Endothelial cell of umbilical vein (primary cell): ENCODE measurements at regions not wholly inside any gene's neighbourhood (a gene's known extent, or its start where the extent isn't known, plus 50 kb on each side); places are given as distances from the start of the nearest gene placed in this dataset.

ENCODE experiments used
- BruUV-seq: library from RNA; stranded (reverse); fragments of 400-500 nt; replicated peaks from 2 replicates; lab custom pipeline; 2021; lab: Mats Ljungman, UMichigan
- CTCF ChIA-PET: fragments of 300-600, 350-600 bp; sonication (Branson Sonifier 250); formaldehyde crosslinking; loops from one replicate; lab custom pipeline; 2021; ENCODE audit warnings: antibody characterized with exemption, inconsistent platforms; lab: Charles Lee
- POLR2A ChIA-PET: fragments of 300-600, 350-600 bp; sonication (Branson Sonifier 250); formaldehyde crosslinking; loops from one replicate; lab custom pipeline; 2021; ENCODE audit warnings: antibody characterized with exemption, inconsistent platforms; lab: Charles Lee
- DNase-seq: peaks from one replicate; pipeline ENCODE4 v3.0.0-alpha.2; 2011; ENCODE audit warnings: low read depth, low spot score
- FAIRE-seq: peaks from 2 replicates; lab custom pipeline; 2011; peaks lifted over from hg19 to GRCh38; lab: Jason Lieb, UNC
- H2AFZ ChIP-seq: 2 replicates; pipeline ENCODE4 v1.6.0; 2012; ENCODE audit warnings: low read depth, low read length, control low read depth, inconsistent platforms
- H3K27ac ChIP-seq: 2 replicates; pipeline ENCODE4 v1.5.1; 2011; ENCODE audit warnings: low read depth, mild to moderate bottlenecking, control low read depth, low read length, moderate library complexity; ENCODE audit not compliant: insufficient read depth
- H3K27me3 ChIP-seq, 2 experiments: 2 replicates each; pipeline versions ENCODE4 v1.6.0 to v1.6.1; 2011; ENCODE audit warnings: low read length in 2 of 2, mixed read lengths in 1 of 2; ENCODE audit not compliant: control insufficient read depth in 2 of 2, insufficient read depth in 2 of 2
- H3K36me3 ChIP-seq, 2 experiments: 2 replicates in 1 of 2; 3 replicates in 1 of 2; pipeline ENCODE4 v1.5.1; 2011; ENCODE audit warnings: low read length in 2 of 2, mild to moderate bottlenecking in 1 of 2, moderate library complexity in 1 of 2; ENCODE audit not compliant: control insufficient read depth in 2 of 2, insufficient read depth in 2 of 2; ENCODE audit errors: extremely low read depth in 1 of 2
- H3K4me1 ChIP-seq: 3 replicates; pipeline ENCODE4 v1.5.1; 2011; ENCODE audit warnings: mild to moderate bottlenecking, low read length; ENCODE audit not compliant: control insufficient read depth, insufficient read depth; ENCODE audit errors: extremely low read depth
- H3K4me2 ChIP-seq: 2 replicates; pipeline ENCODE4 v1.6.1; 2011; ENCODE audit warnings: low read length, control low read depth, mixed read lengths; ENCODE audit not compliant: insufficient read depth
- H3K4me3 ChIP-seq, 3 experiments: fragments of 200-600 bp in 1 of 3; sonication (generic), shearing (Covaris generic) in 1 of 3; replicated peaks in 1 of 3; 2 replicates each; pipeline ENCODE4 v1.5.1; 2011 to 2016; ENCODE audit warnings: control low read depth in 3 of 3, low read length in 3 of 3, mild to moderate bottlenecking in 2 of 3, inconsistent platforms in 1 of 3, low read depth in 1 of 3, moderate library complexity in 1 of 3; ENCODE audit not compliant: insufficient read depth in 1 of 3
- H3K79me2 ChIP-seq: 2 replicates; pipeline ENCODE4 v1.6.0; 2012; ENCODE audit warnings: low read length, inconsistent platforms; ENCODE audit not compliant: control insufficient read depth, insufficient read depth
- H3K9ac ChIP-seq: replicated peaks from 2 replicates; pipeline ENCODE3; 2011; ENCODE audit warnings: low read length, control low read depth; ENCODE audit not compliant: insufficient read depth; ENCODE audit errors: extremely low read depth
- H3K9me1 ChIP-seq: replicated peaks from 3 replicates; pipeline ENCODE4 v1.6.0; 2011; ENCODE audit warnings: mild to moderate bottlenecking, low read length; ENCODE audit not compliant: control insufficient read depth, insufficient read depth; ENCODE audit errors: extremely low read depth
- H3K9me3 ChIP-seq: replicated peaks from 2 replicates; pipeline ENCODE4 v1.5.1; 2012; ENCODE audit warnings: low read length, inconsistent platforms; ENCODE audit not compliant: control insufficient read depth, insufficient read depth
- H4K20me1 ChIP-seq: replicated peaks from 2 replicates; pipeline ENCODE3; 2011; ENCODE audit warnings: mild to moderate bottlenecking, low read length; ENCODE audit not compliant: control insufficient read depth, insufficient read depth; ENCODE audit errors: extremely low read depth
- EZH2 ChIP-seq: IDR thresholded peaks from 2 replicates; pipeline ENCODE4 v1.6.1; 2012; ENCODE audit warnings: borderline replicate concordance, low read depth, mild to moderate bottlenecking, moderate library complexity, low read length, inconsistent platforms; ENCODE audit not compliant: severe bottlenecking
- GATA2 ChIP-seq: IDR thresholded peaks from 2 replicates; pipeline ENCODE4 v1.7.0; 2011; ENCODE audit warnings: low read depth, mild to moderate bottlenecking, moderate library complexity, mixed read lengths, low read length; ENCODE audit not compliant: insufficient read length, insufficient read depth
- JUN ChIP-seq: IDR thresholded peaks from 2 replicates; pipeline ENCODE4 v1.6.1; 2011; ENCODE audit warnings: borderline replicate concordance, low read depth; ENCODE audit not compliant: insufficient read length, insufficient read depth
- MAX ChIP-seq: IDR thresholded peaks from 2 replicates; pipeline ENCODE4 v1.6.1; 2011; ENCODE audit not compliant: insufficient read depth, insufficient read length
- MYC ChIP-seq: IDR thresholded peaks from one replicate; pipeline ENCODE4 v1.6.1; 2011; ENCODE audit warnings: mild to moderate bottlenecking, low read depth, low read length
- POLR2A ChIP-seq: IDR thresholded peaks from 2 replicates; pipeline ENCODE4 v1.6.1; 2012; ENCODE audit warnings: low read depth, mild to moderate bottlenecking, control low read depth, low read length
- POLR2AphosphoS5 ChIP-seq: IDR thresholded peaks from 2 replicates; pipeline ENCODE4 v1.6.1; 2012; ENCODE audit warnings: low read depth, mild to moderate bottlenecking, control low read depth, low read length, moderate library complexity; ENCODE audit not compliant: insufficient read depth
- dilution Hi-C: fragments of 300-500 bp; cut with MboI; formaldehyde crosslinking; loops from one replicate; pipeline ENCODE4 v1.15.0; 2019; ENCODE audit warnings: low sequenced_read_pairs; ENCODE audit not compliant: extremely low pct_ligation_motif_present
- intact Hi-C: fragments of 100-400 bp; cut with micrococcal nuclease; formaldehyde crosslinking; loops from one replicate; pipeline ENCODE4 v1.10.0; 2022
- TF ChIP-seq, protein P1 (sequence below), 2 donors: IDR thresholded peaks; 1 replicate in 1 of 2; 2 replicates in 1 of 2; pipeline ENCODE4 v1.5.1; 2011; ENCODE audit warnings: low read length in 2 of 2, mild to moderate bottlenecking in 2 of 2, moderate library complexity in 2 of 2, control low read depth in 1 of 2, inconsistent platforms in 1 of 2, low read depth in 1 of 2; ENCODE audit not compliant: insufficient read depth in 1 of 2; ENCODE audit errors: extremely low read depth in 1 of 2

GRCh38 chr19:30148803-30149202, 206.8 kb downstream of the URI1 start:
- Histone ChIP-seq H3K4me2 (no peak overlapping the region), H3K27me3 (no peaks in the 10 kb centered on the region), H3K9me1 (no peaks in the 10 kb centered on the region), H3K4me1 (no peaks in the 10 kb centered on the region), H3K36me3 (no peaks in the 10 kb centered on the region), H4K20me1 (no peaks in the 10 kb centered on the region), H3K79me2 (no peaks in the 10 kb centered on the region), H3K4me3 (no peak overlapping the region), H3K9me3 (peaks cover 6% of the 10 kb centered on the region), H3K9ac (no peak overlapping the region), H2AFZ (no peak overlapping the region), H3K27ac (no peak overlapping the region)
- FAIRE-seq = no peak
- dilution Hi-C loops (no loop called here), intact Hi-C loops (no loop called here)
- TF ChIP-seq POLR2A (no peak), GATA2 (no peak), JUN (no peak), MAX (no peak), MYC (no peak), POLR2AphosphoS5 (no peak), EZH2 (no peak)
- TF ChIP-seq, protein P1, sequence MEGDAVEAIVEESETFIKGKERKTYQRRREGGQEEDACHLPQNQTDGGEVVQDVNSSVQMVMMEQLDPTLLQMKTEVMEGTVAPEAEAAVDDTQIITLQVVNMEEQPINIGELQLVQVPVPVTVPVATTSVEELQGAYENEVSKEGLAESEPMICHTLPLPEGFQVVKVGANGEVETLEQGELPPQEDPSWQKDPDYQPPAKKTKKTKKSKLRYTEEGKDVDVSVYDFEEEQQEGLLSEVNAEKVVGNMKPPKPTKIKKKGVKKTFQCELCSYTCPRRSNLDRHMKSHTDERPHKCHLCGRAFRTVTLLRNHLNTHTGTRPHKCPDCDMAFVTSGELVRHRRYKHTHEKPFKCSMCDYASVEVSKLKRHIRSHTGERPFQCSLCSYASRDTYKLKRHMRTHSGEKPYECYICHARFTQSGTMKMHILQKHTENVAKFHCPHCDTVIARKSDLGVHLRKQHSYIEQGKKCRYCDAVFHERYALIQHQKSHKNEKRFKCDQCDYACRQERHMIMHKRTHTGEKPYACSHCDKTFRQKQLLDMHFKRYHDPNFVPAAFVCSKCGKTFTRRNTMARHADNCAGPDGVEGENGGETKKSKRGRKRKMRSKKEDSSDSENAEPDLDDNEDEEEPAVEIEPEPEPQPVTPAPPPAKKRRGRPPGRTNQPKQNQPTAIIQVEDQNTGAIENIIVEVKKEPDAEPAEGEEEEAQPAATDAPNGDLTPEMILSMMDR (IDR thresholded peaks at IDR 0.05; ENCODE audit: extremely low read depth in 1 of 2, insufficient read depth in 1 of 2, low read depth in 1 of 2, low read length in 2 of 2) = no peak
- CTCF ChIA-PET = no interaction called here
- POLR2A ChIA-PET = no interaction called here
- DNase-seq = no peak
- no TSS peak for BruUV-seq
